HG03457 (cell line): ENCODE measurements at regions not wholly inside any gene's neighbourhood (a gene's known extent, or its start where the extent isn't known, plus 50 kb on each side); places are given as distances from the start of the nearest gene placed in this dataset.
A peak's percentile ranks its signal among the peaks of the same experiment; 100 is the strongest.

Source experiments
- ATAC-seq: cut with Tn5 transposase; IDR thresholded peaks from one replicate; pipeline ENCODE4 v1.9.1; 2021; ENCODE audit warnings: moderate number of reproducible peaks; ENCODE audit not compliant: unreplicated experiment

DNA sequence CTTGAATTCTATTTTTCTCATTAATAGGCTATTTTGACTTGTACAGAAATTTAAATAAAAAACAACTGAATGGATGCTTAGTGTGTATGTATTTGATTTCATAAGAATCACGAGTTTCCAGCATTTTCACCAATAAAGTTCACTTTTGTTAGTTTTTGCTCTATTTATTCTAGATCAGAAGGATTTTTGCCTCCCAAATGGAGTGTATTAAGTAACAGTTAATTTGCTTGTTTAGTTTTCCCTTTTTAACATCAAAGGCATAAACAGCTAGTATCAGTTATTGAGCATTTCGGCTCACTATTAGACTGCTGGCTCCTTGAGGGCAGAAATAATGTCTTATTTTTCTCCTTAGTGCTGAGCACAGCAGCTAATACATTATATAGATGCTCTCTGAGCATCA is 414.1 kb downstream of the FGF9 start:
- no peak for ATAC-seq

DNA sequence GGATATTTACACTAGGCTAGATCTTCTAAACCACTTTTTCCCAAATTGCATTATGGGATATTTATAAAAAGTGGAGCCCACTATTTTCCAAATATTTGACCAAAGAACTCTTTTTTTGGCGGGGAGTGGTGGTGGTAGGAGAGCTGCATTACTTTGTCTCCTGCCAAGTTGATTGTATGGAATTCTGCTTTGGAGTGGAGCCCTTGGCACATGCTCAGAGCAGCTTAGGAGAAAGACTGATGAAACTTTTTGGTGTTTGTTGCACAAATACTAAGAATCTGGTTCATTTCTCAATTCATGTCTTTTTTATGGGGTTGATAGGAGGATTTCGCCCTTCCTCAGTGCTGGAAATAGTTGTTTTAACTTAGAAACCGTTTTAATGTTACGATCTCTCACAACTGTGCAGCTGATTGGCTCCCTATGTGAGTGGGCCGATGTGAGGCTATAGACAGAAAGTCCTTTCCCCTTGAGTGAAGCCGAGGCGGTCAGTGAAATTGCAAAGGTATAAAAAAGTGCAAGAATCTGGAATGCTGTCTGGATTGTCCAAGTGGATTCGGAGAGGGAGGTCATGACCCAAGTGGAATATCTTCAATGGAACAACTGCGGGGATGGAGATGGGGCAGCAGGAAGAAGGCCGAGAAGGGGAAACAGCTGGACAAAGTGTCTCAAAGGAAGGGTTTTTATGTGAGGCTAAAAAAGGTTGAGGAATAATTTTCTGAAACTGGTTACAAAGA is 415.9 kb downstream of the FGF9 start:
- ATAC-seq: no peak

DNA sequence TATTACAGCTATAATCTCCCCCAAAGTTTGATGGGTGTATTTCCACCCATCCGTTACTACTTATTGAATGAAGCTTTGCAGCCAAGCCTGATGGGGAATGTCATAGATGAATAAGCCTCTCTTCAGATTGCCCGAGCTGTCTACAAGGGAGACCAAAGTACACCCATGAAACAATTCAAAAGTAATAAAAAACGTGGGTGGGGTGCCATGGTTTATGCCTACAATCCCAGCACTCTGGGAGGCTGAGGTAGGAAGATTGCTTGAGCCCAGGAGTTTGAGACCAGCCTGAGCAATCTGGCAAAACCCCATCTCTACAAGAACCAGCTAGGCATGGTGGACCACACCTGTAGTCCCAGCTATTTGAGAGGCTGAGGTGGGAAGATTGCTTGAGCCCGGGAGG is 419.2 kb downstream of the FGF9 start:
- no peak for ATAC-seq

DNA sequence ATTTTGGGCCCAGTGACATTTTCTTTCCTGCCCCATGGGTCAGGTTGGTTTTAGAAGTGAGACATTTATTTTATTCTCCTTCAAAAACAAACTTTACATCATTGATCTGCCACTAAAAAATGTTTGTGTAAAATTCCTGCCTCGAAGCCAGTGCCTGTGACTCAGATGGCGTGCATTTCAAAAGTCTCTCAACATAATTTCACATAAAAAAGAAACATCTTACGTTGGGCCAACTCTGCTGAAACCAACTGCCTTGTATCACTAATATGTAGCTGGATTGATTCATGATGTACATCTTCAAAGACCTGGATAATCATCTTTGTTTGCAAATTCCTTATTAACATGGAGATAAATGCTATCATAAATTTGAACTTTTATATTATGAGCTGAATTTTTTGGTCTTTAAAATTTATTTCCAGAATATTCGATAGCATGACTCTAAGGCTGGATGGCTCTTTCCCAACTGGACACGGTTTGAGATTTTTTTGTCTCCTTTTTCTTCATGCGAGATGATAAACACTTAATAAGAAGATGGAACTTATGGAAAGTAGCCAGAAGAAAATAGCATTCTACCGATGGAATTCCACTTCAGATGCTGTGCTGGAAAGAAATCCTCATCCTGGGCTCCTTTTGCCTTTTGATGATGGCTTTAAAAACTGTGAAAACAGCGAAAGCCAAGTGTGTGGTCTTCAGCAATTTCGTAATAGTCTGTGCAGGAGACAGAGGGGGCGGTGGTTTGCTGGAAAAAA is 420.5 kb downstream of the FGF9 start:
- ATAC-seq: no peak

DNA sequence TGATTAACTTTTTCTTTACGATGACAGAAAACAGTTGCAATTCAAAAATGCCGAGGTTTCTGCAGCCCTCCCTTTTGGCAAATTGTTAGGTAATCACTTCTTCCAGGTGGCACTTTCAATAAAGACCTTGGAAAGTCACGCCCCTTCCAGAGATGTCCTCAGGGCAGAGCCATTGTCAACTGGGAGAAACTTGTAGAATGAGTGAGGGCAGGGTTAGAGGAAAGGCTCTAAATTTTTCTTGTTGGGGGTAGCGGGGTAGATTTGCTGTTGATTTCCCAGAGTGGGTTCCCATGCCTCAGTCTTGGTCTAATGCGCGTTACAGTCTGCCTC is 421.1 kb downstream of the FGF9 start:
- ATAC-seq: no peak

DNA sequence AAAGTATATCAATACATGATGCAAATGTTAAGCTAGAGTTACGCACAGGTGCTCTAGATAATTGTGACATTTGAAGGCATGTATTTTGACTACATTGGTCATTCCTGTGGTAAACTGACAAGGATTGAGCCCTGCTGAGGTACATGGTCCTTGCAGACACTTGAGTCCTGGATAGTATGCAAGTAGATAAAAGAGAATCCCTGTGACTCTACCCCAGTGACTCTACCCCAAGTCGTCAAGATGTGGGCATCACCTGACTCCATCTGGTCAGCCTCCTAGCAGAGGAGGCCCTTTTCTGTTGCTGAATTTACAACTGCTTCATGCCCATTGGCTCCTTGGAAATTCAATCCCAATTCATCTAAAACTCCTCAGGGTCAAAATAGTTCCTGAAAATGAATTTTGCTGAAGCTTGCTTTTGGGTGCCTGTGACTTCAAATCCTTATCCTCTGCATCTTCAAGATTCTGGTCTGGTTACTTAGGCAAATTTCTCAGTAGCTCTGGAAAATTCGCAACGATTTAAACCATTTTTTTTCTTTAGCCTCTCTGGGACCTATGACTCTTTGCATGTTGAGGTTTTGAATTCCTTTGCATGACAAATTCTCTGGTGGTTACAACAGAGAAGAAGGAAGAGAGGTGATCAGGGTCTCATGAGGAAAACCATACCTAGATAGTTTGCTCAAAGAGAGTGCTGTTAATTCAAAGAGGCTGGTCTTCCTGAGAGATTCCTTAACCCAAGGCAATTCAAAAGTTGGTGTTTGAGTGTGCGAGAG is 422.1 kb downstream of the FGF9 start:
- no peak for ATAC-seq

DNA sequence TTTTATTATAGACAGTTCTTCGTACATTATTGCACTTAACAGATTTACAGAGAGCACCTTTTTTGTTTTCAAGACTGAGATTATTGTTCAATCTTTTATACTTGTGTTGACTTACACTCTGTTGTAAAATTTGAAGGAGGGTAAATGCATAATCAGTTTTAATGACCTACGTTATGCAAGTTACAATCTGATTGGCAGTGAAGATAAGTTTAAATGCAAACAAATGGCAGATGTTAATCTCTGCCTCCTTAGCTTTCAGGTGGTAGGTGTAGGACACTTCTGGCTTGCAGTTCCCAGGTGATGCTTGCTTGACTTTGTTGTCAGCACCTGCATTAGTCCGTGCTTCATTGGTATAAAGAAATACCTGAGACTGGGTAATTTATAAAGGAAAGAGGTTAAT is 424.9 kb downstream of the FGF9 start:
- ATAC-seq: no peak

DNA sequence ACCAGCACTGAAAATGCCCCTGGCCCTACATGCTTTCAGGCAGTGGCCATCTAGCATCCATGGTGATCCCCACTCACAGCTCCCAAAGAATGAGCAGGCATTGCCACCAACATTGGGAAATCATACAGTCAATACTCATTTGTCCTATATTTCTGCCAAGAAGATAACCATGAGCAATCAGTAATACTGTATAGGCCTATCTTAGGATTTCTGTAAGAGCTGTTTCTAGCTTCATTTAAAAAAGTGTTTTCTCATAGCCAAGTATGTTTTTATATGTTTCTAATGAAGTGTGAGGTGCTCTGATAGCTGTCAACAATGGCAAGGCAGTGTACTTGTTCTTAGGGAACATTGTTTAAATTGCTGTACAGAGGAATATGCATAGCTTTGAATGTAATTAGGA is 428.7 kb downstream of the FGF9 start:
- no peak for ATAC-seq

DNA sequence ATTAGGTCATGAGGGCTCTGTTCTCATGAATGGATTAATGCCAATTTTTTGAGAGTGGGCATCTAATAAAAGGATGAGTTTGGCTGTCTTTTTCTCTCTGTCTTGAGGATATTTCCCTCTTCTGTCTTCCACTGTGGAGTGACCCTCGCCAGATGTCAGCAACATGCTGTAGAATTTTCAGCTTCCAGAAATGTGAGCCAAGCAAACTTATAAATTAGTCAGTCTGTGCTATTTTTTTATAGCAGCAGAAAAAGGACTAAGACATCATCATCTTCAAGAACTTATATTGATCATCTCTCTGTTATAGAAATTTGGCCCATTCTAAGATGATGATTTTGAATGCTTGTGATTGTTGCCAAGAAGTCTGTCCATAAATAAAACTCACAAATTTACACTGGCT is 431.4 kb downstream of the FGF9 start:
- ATAC-seq: no peak

DNA sequence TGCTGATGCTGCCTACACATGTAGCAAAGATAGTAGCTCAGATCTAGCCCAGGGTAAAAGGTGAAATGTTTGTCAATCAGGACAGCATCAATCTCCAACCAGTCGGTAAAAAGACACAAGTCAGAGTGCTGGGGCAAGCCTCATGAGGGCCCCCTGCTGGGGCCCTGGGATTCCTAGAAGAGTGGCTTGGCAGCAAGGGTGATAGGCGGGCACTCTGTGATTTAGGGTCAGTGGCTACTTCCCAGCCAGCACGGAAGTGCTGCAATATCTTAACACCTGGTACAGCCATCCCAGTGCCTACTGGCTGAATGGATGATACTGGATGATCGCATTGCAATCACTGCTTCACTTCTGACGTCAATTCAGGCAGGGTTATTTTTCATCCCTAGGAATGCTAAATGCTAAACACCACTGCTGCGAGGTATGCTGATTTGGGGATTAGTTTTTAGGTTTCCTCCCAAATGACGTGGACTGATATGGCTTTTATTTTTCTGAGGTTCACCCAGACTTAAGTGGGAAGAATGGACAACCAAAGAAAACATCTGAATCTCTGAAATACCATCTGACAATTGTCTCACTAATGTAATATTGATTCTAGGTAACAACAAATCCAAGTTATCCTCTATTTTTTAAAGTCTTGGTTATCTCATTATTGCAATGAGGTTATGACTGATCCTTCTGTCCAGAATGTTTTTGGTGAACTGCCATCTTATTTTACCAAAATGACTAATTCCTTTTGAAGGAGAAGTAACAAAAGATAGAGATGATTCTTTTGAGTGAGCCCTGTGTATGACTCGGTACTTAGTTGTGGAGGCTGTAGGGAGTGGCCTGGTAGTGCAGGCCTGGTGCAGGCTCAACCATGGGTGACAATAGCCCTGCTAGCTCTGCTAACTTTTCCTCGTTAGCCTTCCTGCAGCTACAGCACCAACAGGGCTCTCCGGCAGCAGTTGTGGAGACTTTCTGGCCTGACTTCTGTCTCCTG is 432.5 kb downstream of the FGF9 start:
- ATAC-seq: no peak

DNA sequence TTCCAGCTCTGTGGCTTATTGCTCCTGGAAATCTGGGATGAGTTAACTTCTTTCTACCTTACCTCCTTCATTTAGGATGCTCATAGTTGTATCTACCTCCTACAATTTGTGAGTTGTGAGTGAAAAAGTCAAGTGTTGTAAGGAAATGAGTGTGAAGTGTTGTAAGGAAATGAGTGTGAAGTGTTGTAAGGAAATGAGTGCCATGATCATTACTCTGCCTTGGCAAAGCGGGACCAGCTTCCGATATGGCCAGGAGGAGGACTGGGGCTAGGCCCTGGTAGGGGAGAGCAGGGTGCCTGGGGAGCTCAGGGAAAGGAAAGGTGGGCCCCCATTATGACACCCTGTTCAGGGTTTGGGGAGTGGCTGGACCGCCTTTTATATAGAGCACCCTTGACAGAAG is 435.2 kb downstream of the FGF9 start:
- ATAC-seq: no peak

DNA sequence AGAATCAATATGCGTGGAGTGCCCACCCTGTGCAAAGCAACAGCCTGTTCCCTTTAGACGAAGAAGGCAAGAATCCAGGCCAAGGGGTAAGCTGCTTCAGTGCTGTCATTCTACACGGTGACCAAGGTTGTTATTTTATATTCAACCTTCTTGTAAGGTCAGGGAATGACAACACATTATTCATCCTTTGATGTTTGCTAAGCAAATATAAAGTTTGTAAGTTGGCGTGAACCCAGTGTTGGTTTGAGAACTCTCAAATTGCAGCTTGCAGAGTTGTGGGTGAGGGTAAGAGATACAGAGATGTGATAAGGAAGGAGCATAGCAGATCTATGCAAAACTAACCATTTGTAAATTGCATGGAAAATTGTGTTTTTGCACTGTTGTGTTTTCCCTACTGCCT is 436.7 kb downstream of the FGF9 start:
- ATAC-seq: no peak

DNA sequence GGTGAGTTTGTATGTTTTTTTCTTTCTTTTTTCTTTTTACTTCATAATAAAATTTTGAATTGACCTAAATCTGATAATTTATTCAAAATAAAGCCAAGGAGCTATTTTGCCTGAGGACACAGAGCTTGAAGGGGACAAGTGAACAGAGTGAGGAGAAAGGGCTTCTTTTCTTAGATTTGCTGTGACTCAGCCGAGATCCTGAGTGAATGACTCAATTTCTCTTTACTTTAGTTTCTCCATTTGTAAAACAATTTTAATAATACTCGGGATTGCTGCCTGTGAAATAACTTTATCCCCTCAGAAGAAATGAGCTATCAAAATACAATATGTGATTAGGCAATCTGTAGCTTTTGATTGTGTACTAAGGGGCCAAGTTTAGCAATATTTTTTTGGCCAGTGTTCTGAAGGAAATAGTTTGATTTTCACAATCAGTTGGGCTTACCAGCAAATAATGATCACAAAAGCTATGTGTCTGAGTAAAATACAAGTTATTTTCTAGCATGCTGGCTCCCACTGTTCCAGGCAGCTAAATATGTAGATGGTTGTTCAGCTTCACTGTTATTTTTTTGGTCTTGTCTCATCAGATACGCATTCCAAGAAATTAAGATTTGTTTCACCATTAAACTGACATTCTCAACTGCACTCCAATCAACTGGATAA is 437.5 kb downstream of the FGF9 start:
- no peak for ATAC-seq

DNA sequence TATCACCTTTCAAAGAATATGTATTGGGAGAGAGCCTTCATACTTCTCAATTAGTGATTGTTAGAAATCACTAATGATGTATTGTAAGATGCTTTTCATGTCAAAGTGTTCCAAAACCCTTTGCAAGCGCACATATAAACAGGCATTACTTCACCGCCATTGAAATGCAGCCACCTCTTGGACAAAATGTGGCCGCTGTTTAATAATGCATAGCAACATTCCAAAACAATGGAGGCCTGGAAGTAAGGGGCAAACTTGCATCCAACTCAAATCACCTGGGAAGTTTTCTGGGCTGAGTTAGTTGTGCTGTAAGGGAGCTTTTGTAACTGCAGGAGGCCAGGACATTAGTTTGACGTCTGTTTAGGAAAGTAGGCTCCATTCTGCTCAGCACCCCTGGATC is 438.1 kb downstream of the FGF9 start:
- no peak for ATAC-seq

DNA sequence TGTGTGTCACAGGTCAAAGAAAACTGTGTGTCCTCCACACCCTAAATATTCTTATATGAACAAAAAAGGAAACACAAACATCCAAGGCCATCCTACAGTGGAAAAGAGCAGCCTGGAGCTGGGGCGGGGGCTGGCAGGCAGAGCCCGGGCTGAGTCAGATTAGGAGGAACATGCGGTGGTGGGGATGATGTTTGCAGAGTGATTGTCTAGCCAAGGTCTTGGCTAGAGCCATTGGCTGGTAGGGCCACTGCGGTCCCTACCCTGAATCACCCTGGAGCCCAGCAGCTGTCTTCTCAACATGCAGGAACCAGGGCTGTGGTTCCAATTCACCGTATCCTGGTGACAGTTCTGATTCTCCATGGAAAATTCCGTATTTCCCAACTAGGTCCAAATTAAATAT is 439.5 kb downstream of the FGF9 start:
- ATAC-seq: no peak

DNA sequence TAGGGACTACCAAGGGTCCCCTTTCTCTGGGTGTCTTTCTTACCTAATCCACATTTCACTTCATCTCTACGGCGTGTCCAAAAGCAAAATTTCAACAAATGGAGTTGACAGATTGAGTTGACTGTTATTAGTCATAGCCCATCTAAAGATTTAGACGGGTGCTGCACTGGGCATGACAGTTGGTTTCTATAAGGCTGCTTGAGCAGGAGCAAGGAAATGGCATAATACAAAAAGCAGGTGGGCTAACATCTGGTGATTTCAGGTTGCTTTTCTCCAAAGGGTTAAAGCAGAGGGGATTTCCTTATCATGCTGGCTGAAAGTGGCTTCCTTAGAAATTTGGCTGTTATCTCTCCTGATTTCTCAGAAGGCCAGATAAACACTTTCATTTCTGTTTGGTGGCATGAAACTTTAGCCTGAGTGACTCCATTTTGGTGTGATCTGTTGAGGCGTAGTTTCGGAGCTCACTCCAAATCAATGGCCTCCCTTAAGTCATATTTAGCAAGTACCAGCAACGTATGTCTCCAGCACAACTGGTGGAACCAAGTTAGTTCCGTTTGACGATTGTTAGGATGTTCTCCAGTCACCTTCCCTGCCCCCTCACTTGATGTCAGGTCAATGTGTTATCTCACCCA is 440.4 kb downstream of the FGF9 start:
- ATAC-seq: no peak

DNA sequence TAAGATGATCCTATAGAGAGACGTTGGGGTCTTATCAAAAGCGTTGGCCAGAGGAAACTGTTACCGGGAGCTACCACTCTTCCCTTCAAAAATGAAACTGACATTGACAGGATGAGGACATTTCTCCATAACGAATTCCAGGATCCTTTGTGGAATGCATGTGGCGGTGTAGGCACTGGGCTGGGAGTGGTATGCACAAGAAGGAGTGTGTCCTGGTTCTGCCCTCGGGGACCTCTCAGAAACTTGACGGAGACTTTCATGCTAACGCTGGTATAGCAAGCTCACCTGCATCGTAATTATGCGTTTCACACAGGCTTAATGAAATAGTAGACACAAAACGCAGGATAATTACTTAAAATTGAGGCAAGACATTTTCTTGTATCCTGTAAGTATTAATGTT is 441.1 kb downstream of the FGF9 start:
- no peak for ATAC-seq

DNA sequence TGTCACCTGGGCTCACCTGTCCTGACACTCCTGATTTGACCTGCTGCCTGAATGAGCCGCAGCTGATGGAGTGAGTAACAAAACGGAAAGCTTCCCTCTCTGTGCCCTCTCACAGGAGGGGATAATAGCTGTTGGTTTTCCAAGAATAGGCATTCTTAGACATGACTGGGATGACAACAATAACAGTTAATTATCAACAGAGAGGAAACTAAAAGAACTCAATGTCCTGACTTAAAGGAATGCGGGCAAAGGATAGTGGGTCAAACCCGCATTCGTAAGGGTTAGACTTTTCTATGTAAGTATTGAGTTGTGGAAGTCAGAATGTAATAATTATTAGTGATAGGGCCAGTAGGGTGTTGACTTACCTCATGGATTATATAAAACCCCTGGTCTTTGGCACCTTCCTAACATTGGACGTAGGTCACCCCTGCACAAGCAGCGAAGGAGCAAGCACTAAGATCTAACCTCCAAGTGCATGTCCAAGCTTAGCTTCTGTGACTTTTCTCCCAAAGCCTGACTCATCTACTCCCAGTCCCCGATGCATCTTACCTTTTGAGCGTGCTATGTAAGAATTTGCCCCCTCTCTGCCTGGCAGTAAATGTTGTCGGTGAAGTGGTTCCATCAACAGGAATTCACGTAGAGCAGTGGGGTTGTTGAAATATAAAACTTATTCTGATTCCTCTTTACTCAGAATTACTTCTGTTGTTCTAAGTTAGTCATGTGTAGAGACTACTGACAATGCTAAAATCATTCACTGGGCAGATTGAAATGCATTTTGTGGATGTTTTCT is 442.3 kb downstream of the FGF9 start:
- ATAC-seq: no peak

DNA sequence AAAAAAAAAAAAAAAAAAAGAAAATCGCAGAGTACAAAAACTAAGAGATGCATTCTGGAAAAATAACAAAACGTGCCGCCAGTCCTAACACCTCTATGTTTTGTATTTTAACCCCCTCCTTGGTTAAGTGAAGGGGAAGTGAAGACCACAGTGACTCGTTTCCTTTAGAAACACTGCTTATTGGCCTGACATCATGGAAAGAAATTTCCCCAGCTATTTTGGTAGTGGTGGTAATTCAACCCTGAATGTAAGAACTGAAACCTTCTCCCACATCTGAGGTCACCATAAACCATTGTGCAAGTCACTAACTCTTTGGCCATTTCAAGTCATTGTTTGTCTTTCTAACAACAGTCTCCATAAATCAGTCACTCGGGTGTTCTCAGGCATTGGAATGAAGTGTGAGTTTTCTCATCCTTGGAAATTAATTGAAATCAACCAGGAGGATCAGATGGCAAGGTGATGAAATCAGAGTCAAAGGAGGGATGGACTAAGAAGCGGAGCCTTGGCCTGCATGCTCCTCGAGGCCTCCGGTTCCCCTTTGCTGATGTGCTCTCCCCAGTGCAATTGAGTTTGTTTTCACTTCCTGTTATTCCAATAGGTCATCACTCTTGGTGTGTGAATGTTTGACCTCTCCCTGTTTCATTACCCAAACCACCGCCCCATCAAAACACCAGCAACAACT is 443.9 kb downstream of the FGF9 start:
- ATAC-seq: peak; percentile 85
